GM12864 (cell line): ENCODE measurements at regions not wholly inside any gene's neighbourhood (a gene's known extent, or its start where the extent isn't known, plus 50 kb on each side); places are given as distances from the start of the nearest gene placed in this dataset.

ENCODE experiments used
- DNase-seq: peaks from one replicate; pipeline ENCODE4 v3.0.0-alpha.2; 2011; ENCODE audit warnings: low read depth
- H3K4me3 ChIP-seq: 2 replicates; pipeline ENCODE4 v1.5.1; 2011; ENCODE audit warnings: mild to moderate bottlenecking, low read depth, low read length, control low read depth
- CTCF ChIP-seq: IDR thresholded peaks from 2 replicates; pipeline ENCODE4 v1.5.1; 2011; ENCODE audit warnings: low read depth, mild to moderate bottlenecking, moderate library complexity, low read length, control low read depth, inconsistent platforms; ENCODE audit errors: missing control alignments

- no peak overlapping the region for H3K4me3 ChIP-seq
- no peak for TF ChIP-seq CTCF
- DNase-seq, result no peak
These were observed 154.8 kb upstream of the APCDD1 start for GRCh38 chr18:10299643-10300042.

GRCh38 chr18:10300739-10301138 lies 153.7 kb upstream of the APCDD1 start:
- DNase-seq, result no peak
- no peak for TF ChIP-seq CTCF
- H3K4me3 ChIP-seq, result no peak overlapping the region

GRCh38 chr18:10301831-10302483 lies 152.5 kb upstream of the APCDD1 start:
- no peak for DNase-seq
- no peak overlapping the region for H3K4me3 ChIP-seq
- TF ChIP-seq CTCF, result no peak

GRCh38 chr18:10303171-10303570 lies 151.3 kb upstream of the APCDD1 start:
- no peak for DNase-seq
- no peak for TF ChIP-seq CTCF
- H3K4me3 ChIP-seq, result no peak overlapping the region

GRCh38 chr18:10304853-10305252 lies 149.6 kb upstream of the APCDD1 start:
- no peak for TF ChIP-seq CTCF

GRCh38 chr18:10306779-10307178 lies 147.7 kb upstream of the APCDD1 start:
- no peak for TF ChIP-seq CTCF
- no peak for DNase-seq
- no peak overlapping the region for H3K4me3 ChIP-seq

More at GRCh38 chr18:10304853-10305252, 149.6 kb upstream of the APCDD1 start:
- DNase-seq, result no peak
- H3K4me3 ChIP-seq, result no peak overlapping the region

- no peak overlapping the region for H3K4me3 ChIP-seq
- no peak for TF ChIP-seq CTCF
- no peak for DNase-seq
These were observed 146.3 kb upstream of the APCDD1 start for GRCh38 chr18:10308154-10308553.
